NCI-H1417 treated with DMSO at 0.1 percent for 48 hours (cell line): ENCODE measurements at regions not wholly inside any gene's neighbourhood (a gene's known extent, or its start where the extent isn't known, plus 50 kb on each side); places are given as distances from the start of the nearest gene placed in this dataset.
"Not testable (repeated sequence)": the region's sequence is repeated elsewhere in the genome, so short reads cannot be mapped to it uniquely, and the experiment has no call there.

Experiments
- DNase-seq: peaks from one replicate; lab custom pipeline; 2025; lab: John Stamatoyannopoulos, UW

GRCh38 chr7:65510187-65510538 lies 136.5 kb downstream of the ZNF92 start:
- not testable (repeated sequence) for DNase-seq

GRCh38 chr7:65519751-65520150 lies 146.1 kb downstream of the ZNF92 start:
- DNase-seq: not testable (repeated sequence)

GRCh38 chr7:65545465-65546161 lies 172.0 kb downstream of the ZNF92 start:
- DNase-seq: not testable (repeated sequence)

GRCh38 chr7:65549589-65550443 lies 176.2 kb downstream of the ZNF92 start:
- not testable (repeated sequence) for DNase-seq

GRCh38 chr7:65550444-65550809 lies 176.8 kb downstream of the ZNF92 start:
- DNase-seq: not testable (repeated sequence)

GRCh38 chr7:65551042-65551441 lies 177.4 kb downstream of the ZNF92 start:
- not testable (repeated sequence) for DNase-seq

- DNase-seq: not testable (repeated sequence)
Observed at GRCh38 chr7:65554553-65555476, 181.2 kb downstream of the ZNF92 start.

GRCh38 chr7:65558584-65558983 lies 184.9 kb downstream of the ZNF92 start:
- not testable (repeated sequence) for DNase-seq

- not testable (repeated sequence) for DNase-seq
Observed at GRCh38 chr7:65561786-65562372, 188.2 kb downstream of the ZNF92 start.

- not testable (repeated sequence) for DNase-seq
Observed at GRCh38 chr7:65562522-65562921, 188.9 kb downstream of the ZNF92 start.

GRCh38 chr7:65563333-65563732 lies 189.7 kb downstream of the ZNF92 start:
- DNase-seq: not testable (repeated sequence)

GRCh38 chr7:65568226-65568625 lies 194.6 kb downstream of the ZNF92 start:
- DNase-seq: not testable (repeated sequence)

- DNase-seq: not testable (repeated sequence)
Observed at GRCh38 chr7:65570990-65571389, 197.3 kb downstream of the ZNF92 start.

GRCh38 chr7:65572581-65572980 lies 198.9 kb downstream of the ZNF92 start:
- DNase-seq: not testable (repeated sequence)

- not testable (repeated sequence) for DNase-seq
Observed at GRCh38 chr7:65576370-65576769, 202.7 kb downstream of the ZNF92 start.

- not testable (repeated sequence) for DNase-seq
Observed at GRCh38 chr7:65582518-65583119, 209.0 kb downstream of the ZNF92 start.

GRCh38 chr7:65602495-65602894 lies 228.8 kb downstream of the ZNF92 start:
- DNase-seq: not testable (repeated sequence)

GRCh38 chr7:65609131-65609530 lies 235.5 kb downstream of the ZNF92 start:
- no peak for DNase-seq

GRCh38 chr7:65613644-65614289 lies 240.1 kb downstream of the ZNF92 start:
- DNase-seq: not testable (repeated sequence)

GRCh38 chr7:65616111-65616510 lies 242.5 kb downstream of the ZNF92 start:
- DNase-seq: not testable (repeated sequence)

GRCh38 chr7:65620216-65620615 lies 246.6 kb downstream of the ZNF92 start:
- not testable (repeated sequence) for DNase-seq
